Spinal cord (tissue), 9 donors: ENCODE measurements at regions not wholly inside any gene's neighbourhood (a gene's known extent, or its start where the extent isn't known, plus 50 kb on each side); places are given as distances from the start of the nearest gene placed in this dataset.
A peak's percentile ranks its signal among the peaks of the same experiment; 100 is the strongest.

Experiments used
- DNase-seq, 6 donors: peaks; one replicate each; pipeline versions ENCODE4 v3.0.0 to v3.0.0-alpha.2; 2013 to 2015; ENCODE audit warnings: low spot score in 6 of 6, low read depth in 4 of 6
- H3K27ac ChIP-seq: one replicate; pipeline ENCODE4 v1.5.1; 2013; ENCODE audit warnings: low read depth, low read length, control low read depth
- H3K27me3 ChIP-seq: one replicate; pipeline ENCODE4 v1.6.1; 2013; ENCODE audit warnings: low read length; ENCODE audit not compliant: control insufficient read depth, insufficient read depth
- H3K36me3 ChIP-seq: one replicate; pipeline ENCODE4 v1.6.1; 2013; ENCODE audit warnings: low read length; ENCODE audit not compliant: control insufficient read depth, insufficient read depth
- H3K4me1 ChIP-seq: one replicate; pipeline ENCODE4 v1.6.1; 2013; ENCODE audit warnings: low read length; ENCODE audit not compliant: control insufficient read depth, insufficient read depth
- H3K4me3 ChIP-seq: one replicate; pipeline ENCODE4 v1.5.1; 2013; ENCODE audit warnings: low read depth, low read length, control low read depth
- H3K9me3 ChIP-seq: one replicate; pipeline ENCODE4 v1.6.1; 2013; ENCODE audit warnings: low read length; ENCODE audit not compliant: control insufficient read depth, insufficient read depth
- WGBS: methylation state at CpG from one replicate; pipeline ENCODE4 v1.1.5; 2013; ENCODE audit warnings: missing lambda C conversion rate; ENCODE audit not compliant: insufficient coverage; 5-methylcytosine and 5-hydroxymethylcytosine counted together
- donor health status: healthy.

DNA sequence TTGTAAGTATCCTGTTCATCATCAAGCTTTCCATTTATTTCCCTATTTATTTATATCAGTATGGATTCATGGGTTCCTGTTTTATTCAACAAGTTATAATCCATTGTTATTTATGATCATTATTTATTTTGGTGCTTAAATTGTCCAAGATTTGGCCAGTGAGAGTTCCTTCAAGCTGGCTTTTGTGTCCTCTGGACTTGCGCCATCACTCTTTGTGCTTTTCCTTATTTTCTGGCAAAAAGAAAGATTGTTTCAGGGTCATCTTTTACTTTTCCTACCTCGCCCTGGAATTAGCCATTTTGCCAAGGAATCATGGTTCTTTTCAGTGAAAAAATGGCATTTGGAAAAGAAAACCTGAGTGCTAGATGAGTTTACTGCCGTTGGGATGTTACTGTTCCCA is 193.4 kb downstream of the ADAMTS15 start:
- Histone ChIP-seq H3K4me3 (no peak overlapping the region), H3K27me3 (no peaks in the 10 kb centered on the region), H3K9me3 (no peaks in the 10 kb centered on the region), H3K4me1 (peaks cover 4% of the 10 kb centered on the region), H3K36me3 (no peaks in the 10 kb centered on the region), H3K27ac (no peak overlapping the region)
- WGBS = 100% methylated on average over 1 of the region's 3 CpGs
- no peak for DNase-seq

- Histone ChIP-seq H3K27me3 (no peaks in the 10 kb centered on the region), H3K36me3 (no peaks in the 10 kb centered on the region), H3K4me3 (no peak overlapping the region), H3K9me3 (no peaks in the 10 kb centered on the region), H3K27ac (no peak overlapping the region), H3K4me1 (peaks cover 4% of the 10 kb centered on the region)
- no CpG with 5 or more reads among the region's 1 CpG for WGBS
- no peak for DNase-seq
Observed at GRCh38 chr11:130642994-130643393, 194.5 kb downstream of the ADAMTS15 start.

GRCh38 chr11:130644187-130644586 is 195.7 kb downstream of the ADAMTS15 start:
- H3K4me3 ChIP-seq = no peak overlapping the region
- H3K27me3 ChIP-seq = no peaks in the 10 kb centered on the region
- H3K4me1 ChIP-seq = peaks cover 7% of the 10 kb centered on the region
- peak overlapping the region; percentile 35 for H3K27ac ChIP-seq
- H3K36me3 ChIP-seq = no peaks in the 10 kb centered on the region
- H3K9me3 ChIP-seq = no peaks in the 10 kb centered on the region
- 32% methylated on average over 11 of the region's 11 CpGs for WGBS
- peak in 2 of 6 donors; percentile 40 to 45 for DNase-seq

- H3K27ac ChIP-seq = no peak overlapping the region
- no peaks in the 10 kb centered on the region for H3K36me3 ChIP-seq
- no peaks in the 10 kb centered on the region for H3K9me3 ChIP-seq
- WGBS = 91% methylated on average over 7 of the region's 10 CpGs
- no peak overlapping the region for H3K4me3 ChIP-seq
- H3K4me1 ChIP-seq = peaks cover 13% of the 10 kb centered on the region
- no peaks in the 10 kb centered on the region for H3K27me3 ChIP-seq
- no peak for DNase-seq
Observed at GRCh38 chr11:130645164-130645842, 196.9 kb downstream of the ADAMTS15 start.

DNA sequence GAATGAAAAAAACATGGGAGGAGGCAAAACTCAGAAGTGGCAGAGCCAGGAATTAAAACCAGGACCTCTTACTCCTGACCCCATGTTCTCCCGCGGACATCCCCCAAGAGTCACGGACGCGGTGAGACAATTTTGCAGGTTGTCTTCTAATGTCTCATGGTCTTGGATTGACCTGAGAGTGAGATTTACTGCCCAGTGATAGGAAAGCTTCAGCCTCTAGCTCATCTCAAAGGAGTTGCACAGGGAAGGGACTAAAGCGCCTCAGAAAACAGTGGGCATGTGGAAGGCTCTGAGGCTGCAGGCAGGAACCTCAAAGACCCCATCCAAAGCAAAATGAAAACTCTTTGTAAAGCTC is 197.4 kb downstream of the ADAMTS15 start:
- no peaks in the 10 kb centered on the region for H3K27me3 ChIP-seq
- H3K27ac ChIP-seq = no peak overlapping the region
- no peaks in the 10 kb centered on the region for H3K36me3 ChIP-seq
- no peaks in the 10 kb centered on the region for H3K9me3 ChIP-seq
- peaks cover 16% of the 10 kb centered on the region for H3K4me1 ChIP-seq
- no peak overlapping the region for H3K4me3 ChIP-seq
- DNase-seq = no peak
- WGBS = 100% methylated on average over 1 of the region's 6 CpGs

DNA sequence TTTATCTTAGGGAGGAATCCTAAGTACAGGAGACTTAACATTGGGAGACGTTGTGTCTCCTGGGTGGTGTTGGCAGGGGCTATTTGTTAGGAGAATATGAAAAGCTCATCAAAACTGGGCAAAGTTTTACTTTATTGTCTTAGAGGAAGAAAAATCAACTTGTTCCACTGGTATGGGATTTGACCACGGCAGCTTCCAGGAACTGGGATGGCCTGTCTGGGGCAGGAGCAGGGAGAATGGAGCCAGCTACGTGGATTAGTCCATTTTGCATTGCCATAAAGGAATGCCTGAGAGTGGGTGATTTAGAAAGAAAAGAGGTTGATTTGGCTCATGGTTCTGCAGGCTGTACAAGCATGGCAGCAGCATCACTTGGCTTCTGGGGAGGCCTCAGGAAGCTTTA is 198.4 kb downstream of the ADAMTS15 start:
- H3K4me3 ChIP-seq = no peak overlapping the region
- DNase-seq = no peak
- no peaks in the 10 kb centered on the region for H3K27me3 ChIP-seq
- no peaks in the 10 kb centered on the region for H3K36me3 ChIP-seq
- WGBS = 83% methylated on average over 3 of the region's 3 CpGs
- H3K27ac ChIP-seq = no peak overlapping the region
- H3K9me3 ChIP-seq = no peaks in the 10 kb centered on the region
- H3K4me1 ChIP-seq = peaks cover 16% of the 10 kb centered on the region

GRCh38 chr11:130647371-130647770 is 198.9 kb downstream of the ADAMTS15 start:
- Histone ChIP-seq H3K4me3 (no peak overlapping the region), H3K4me1 (peaks cover 16% of the 10 kb centered on the region), H3K9me3 (no peaks in the 10 kb centered on the region), H3K27ac (no peak overlapping the region), H3K27me3 (no peaks in the 10 kb centered on the region), H3K36me3 (no peaks in the 10 kb centered on the region)
- DNase-seq = no peak
- 99% methylated on average over 5 of the region's 5 CpGs for WGBS

DNA sequence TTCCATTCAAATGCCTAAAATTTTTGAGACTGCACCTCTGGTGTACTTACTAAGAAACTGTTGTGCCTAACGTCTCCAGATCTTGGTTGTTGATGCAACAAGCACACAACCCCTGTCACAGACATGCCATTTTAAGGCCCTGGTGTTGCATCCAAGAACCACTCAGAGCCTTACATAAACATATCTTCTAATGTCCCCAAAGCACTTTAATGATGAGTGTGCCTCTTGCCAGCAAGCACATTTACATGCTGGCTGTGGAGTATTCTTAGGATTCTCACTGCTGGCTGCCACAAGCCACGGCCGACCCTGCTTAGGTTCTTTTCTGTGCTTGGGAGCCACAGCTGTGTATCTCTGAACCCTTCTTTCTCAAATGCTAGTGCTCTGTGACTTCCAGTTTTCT is 201.4 kb downstream of the ADAMTS15 start:
- H3K9me3 ChIP-seq = no peaks in the 10 kb centered on the region
- no peaks in the 10 kb centered on the region for H3K36me3 ChIP-seq
- H3K27me3 ChIP-seq = no peaks in the 10 kb centered on the region
- peak in 2 of 6 donors; percentile 38 to 42 for DNase-seq
- no peak overlapping the region for H3K27ac ChIP-seq
- H3K4me3 ChIP-seq = no peak overlapping the region
- WGBS = 49% methylated on average over 3 of the region's 3 CpGs
- peaks cover 17% of the 10 kb centered on the region for H3K4me1 ChIP-seq

GRCh38 chr11:130650456-130651030 is 202.1 kb downstream of the ADAMTS15 start:
- Histone ChIP-seq H3K4me3 (no peak overlapping the region), H3K27me3 (no peaks in the 10 kb centered on the region), H3K4me1 (peaks cover 17% of the 10 kb centered on the region), H3K36me3 (no peaks in the 10 kb centered on the region), H3K9me3 (no peaks in the 10 kb centered on the region), H3K27ac (no peak overlapping the region)
- no CpG with 5 or more reads among the region's 8 CpGs for WGBS
- no peak for DNase-seq
